Spinal cord (tissue), 9 donors: ENCODE measurements at regions not wholly inside any gene's neighbourhood (a gene's known extent, or its start where the extent isn't known, plus 50 kb on each side); places are given as distances from the start of the nearest gene placed in this dataset.

ENCODE experiments used
- DNase-seq, 6 donors: peaks; one replicate each; pipeline versions ENCODE4 v3.0.0 to v3.0.0-alpha.2; 2013 to 2015; ENCODE audit warnings: low spot score in 6 of 6, low read depth in 4 of 6
- H3K27ac ChIP-seq: one replicate; pipeline ENCODE4 v1.5.1; 2013; ENCODE audit warnings: low read depth, low read length, control low read depth
- H3K27me3 ChIP-seq: one replicate; pipeline ENCODE4 v1.6.1; 2013; ENCODE audit warnings: low read length; ENCODE audit not compliant: control insufficient read depth, insufficient read depth
- H3K36me3 ChIP-seq: one replicate; pipeline ENCODE4 v1.6.1; 2013; ENCODE audit warnings: low read length; ENCODE audit not compliant: control insufficient read depth, insufficient read depth
- H3K4me1 ChIP-seq: one replicate; pipeline ENCODE4 v1.6.1; 2013; ENCODE audit warnings: low read length; ENCODE audit not compliant: control insufficient read depth, insufficient read depth
- H3K4me3 ChIP-seq: one replicate; pipeline ENCODE4 v1.5.1; 2013; ENCODE audit warnings: low read depth, low read length, control low read depth
- H3K9me3 ChIP-seq: one replicate; pipeline ENCODE4 v1.6.1; 2013; ENCODE audit warnings: low read length; ENCODE audit not compliant: control insufficient read depth, insufficient read depth
- WGBS: methylation state at CpG from one replicate; pipeline ENCODE4 v1.1.5; 2013; ENCODE audit warnings: missing lambda C conversion rate; ENCODE audit not compliant: insufficient coverage; 5-methylcytosine and 5-hydroxymethylcytosine counted together
- donor health status: healthy.

DNA sequence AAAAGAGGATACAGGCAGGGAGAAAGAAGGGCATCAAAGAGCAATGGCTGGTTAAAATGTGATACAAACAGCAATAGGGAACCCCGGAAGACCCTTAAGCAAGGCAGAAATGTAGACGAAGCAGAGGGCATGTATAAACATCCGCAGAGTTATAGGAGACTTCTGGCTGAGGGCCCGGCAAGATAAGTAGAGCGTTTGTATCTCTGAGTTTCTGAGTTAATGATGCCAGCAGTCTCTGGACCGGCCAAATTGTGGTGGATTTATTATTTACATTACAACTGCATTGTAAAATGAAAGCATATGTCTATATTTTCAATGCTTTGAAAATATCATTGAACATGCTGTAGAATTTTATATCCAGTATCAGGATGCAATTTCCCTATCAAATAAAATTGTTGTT is 148.0 kb upstream of the KCTD1 start:
- 67% methylated on average over 2 of the region's 6 CpGs for WGBS
- peak in 1 of 6 donors; percentile 28 for DNase-seq
- H3K4me3 ChIP-seq, result no peak overlapping the region

DNA sequence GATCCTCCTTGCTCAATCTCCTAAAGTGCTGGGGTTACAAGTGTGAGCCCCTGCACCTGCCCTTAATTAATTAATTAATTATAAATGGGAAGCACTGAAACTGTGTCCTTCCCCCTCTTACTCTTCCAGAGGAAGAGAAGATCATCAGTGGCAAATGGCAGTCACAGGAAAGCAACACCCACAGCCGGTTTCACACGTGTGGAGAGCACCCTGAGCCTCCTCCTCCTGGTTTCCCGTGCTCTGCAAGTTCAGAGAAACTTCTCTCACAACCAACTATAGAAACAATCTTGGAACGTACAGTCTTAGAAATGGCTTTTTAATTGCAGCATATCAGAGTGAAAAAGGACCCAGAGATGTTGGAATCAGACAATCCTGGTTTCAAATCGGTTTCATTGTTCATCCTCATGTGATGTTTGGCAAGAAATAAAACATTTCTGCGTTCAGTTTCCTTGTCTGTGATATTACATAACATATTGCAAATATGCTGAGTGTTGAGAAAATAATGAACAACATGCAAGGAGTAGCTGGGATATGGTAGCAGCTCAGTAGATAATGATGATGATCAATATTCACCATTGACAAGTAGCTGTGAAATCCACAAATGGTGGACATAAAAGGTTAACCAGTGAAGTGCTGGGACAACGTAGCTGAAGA is 141.0 kb upstream of the KCTD1 start:
- Histone ChIP-seq H3K27ac (no peak overlapping the region), H3K9me3 (peaks cover 3% of the 10 kb centered on the region), H3K36me3 (no peaks in the 10 kb centered on the region), H3K4me3 (no peak overlapping the region), H3K4me1 (peaks cover 7% of the 10 kb centered on the region), H3K27me3 (no peaks in the 10 kb centered on the region)
- WGBS, result 80% methylated on average over 2 of the region's 7 CpGs
- DNase-seq, result no peak

More for the DNA sequence above, 148.0 kb upstream of the KCTD1 start:
- Histone ChIP-seq H3K4me1 (no peaks in the 10 kb centered on the region), H3K9me3 (peaks cover 4% of the 10 kb centered on the region), H3K27me3 (no peaks in the 10 kb centered on the region), H3K36me3 (no peaks in the 10 kb centered on the region), H3K27ac (no peak overlapping the region)

GRCh38 chr18:26686532-26686931 is 138.2 kb upstream of the KCTD1 start:
- no peak for DNase-seq
- WGBS, result 36% methylated on average over 2 of the region's 3 CpGs
- Histone ChIP-seq H3K27ac (no peak overlapping the region), H3K4me1 (peaks cover 7% of the 10 kb centered on the region), H3K9me3 (no peaks in the 10 kb centered on the region), H3K4me3 (no peak overlapping the region), H3K27me3 (no peaks in the 10 kb centered on the region), H3K36me3 (no peaks in the 10 kb centered on the region)

DNA sequence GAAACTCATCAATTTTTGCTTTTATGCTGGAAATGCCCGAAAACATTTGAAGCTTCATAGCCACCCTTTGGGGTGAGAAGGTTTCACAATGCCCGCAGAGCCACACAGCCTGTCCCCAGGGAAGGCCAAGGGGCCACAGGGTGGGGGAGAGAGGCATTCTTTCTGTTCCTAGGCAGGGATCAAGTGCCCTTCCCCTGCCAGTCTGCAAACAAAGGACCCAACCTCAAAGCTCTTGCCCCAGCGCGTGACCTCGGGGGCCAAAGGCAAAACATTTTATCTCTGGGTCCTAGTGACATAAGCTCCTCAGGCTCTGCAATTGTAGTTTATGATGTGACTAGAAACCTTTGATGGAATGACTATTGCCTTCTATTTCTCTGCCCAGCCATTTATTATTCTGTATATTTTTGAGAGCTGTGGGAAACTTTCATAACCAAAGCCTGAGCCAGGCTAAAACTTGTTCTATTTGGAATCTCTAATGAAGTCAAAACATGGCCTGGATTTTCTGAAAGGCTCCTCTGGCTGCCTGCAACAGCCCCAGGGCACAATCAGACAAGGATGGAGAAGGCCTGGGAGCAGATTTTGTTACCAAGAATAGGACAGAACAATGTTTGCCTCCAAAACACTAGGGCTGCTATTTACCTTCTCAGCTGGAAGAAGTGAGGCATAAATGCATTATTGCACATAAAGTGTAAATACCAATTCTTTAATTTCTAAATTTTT is 137.2 kb upstream of the KCTD1 start:
- H3K9me3 ChIP-seq, result no peaks in the 10 kb centered on the region
- H3K4me3 ChIP-seq, result no peak overlapping the region
- H3K4me1 ChIP-seq, result peaks cover 7% of the 10 kb centered on the region
- peaks cover 1% of the 10 kb centered on the region for H3K27me3 ChIP-seq
- H3K36me3 ChIP-seq, result no peaks in the 10 kb centered on the region
- H3K27ac ChIP-seq, result no peak overlapping the region
- WGBS, result 38% methylated on average over 2 of the region's 5 CpGs
- peak in 1 of 6 donors; percentile 23 for DNase-seq

GRCh38 chr18:26677957-26678356 is 129.6 kb upstream of the KCTD1 start:
- Histone ChIP-seq H3K36me3 (no peaks in the 10 kb centered on the region), H3K4me3 (no peak overlapping the region), H3K4me1 (no peaks in the 10 kb centered on the region), H3K9me3 (peaks cover 2% of the 10 kb centered on the region), H3K27me3 (peaks cover 2% of the 10 kb centered on the region), H3K27ac (no peak overlapping the region)
- no peak for DNase-seq
- 55% methylated on average over 1 of the region's 1 CpG for WGBS

GRCh38 chr18:26667046-26667445 is 118.7 kb upstream of the KCTD1 start:
- no peaks in the 10 kb centered on the region for H3K36me3 ChIP-seq
- H3K4me1 ChIP-seq, result no peaks in the 10 kb centered on the region
- no peak for DNase-seq
- H3K4me3 ChIP-seq, result no peak overlapping the region
- H3K27ac ChIP-seq, result no peak overlapping the region
- no peaks in the 10 kb centered on the region for H3K27me3 ChIP-seq
- WGBS, result 100% methylated on average over 1 of the region's 2 CpGs
- H3K9me3 ChIP-seq, result no peaks in the 10 kb centered on the region

- H3K4me1 ChIP-seq, result no peaks in the 10 kb centered on the region
- H3K36me3 ChIP-seq, result no peaks in the 10 kb centered on the region
- H3K27ac ChIP-seq, result no peak overlapping the region
- DNase-seq, result no peak
- H3K9me3 ChIP-seq, result no peaks in the 10 kb centered on the region
- H3K4me3 ChIP-seq, result no peak overlapping the region
- 57% methylated on average over 1 of the region's 5 CpGs for WGBS
- no peaks in the 10 kb centered on the region for H3K27me3 ChIP-seq
Measured at GRCh38 chr18:26662996-26663395, 114.6 kb upstream of the KCTD1 start.

DNA sequence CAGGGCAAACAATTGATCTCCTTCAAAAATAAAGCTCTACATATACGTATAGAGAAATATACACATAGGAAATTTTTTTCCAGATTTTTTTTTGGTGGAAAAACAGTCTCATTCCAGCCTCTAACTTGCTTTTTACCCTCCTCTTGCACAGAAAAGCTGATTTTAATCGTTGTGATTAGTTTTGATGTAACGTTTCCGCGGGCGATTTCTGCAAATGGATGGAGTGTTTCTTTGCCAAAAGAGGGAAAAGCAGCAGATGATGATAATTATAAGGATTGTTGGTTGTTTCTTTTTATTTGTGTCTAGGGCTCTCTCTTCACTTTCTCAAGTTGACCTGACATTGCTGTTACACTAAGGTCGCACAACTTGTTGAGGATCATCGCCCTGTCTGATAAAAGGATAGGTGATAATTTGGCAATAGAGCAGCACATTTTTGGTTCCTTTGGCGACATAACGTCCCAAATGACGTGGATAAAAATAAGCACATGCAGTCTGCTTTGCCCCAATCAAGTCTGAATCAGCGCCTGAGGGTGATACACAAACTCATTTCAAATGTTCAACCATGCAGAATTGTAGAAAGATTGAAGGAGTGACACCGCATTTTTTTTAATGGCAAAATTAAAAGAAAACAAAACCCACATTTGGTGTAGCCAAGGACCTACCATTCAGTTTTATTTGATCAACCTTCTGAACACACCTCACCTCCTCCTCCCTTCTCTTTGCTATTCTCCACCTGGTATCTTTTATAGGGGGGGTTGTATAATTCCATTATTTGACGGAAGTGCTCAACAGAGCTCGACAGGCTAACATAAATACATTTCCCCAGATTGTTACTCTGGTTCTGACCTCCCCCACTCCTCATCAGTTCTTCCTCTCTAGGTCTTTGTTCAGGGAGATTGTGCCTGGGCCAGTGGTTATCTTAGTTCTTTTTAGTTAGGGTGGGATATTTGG is 109.6 kb upstream of the KCTD1 start:
- no peaks in the 10 kb centered on the region for H3K27me3 ChIP-seq
- no peaks in the 10 kb centered on the region for H3K36me3 ChIP-seq
- 0% methylated on average over 2 of the region's 15 CpGs for WGBS
- H3K4me3 ChIP-seq, result peak overlapping the region; percentile 75
- peaks cover 7% of the 10 kb centered on the region for H3K4me1 ChIP-seq
- peak in 2 of 6 donors; percentile 41 to 62 for DNase-seq
- H3K27ac ChIP-seq, result peak overlapping the region; percentile 85
- no peaks in the 10 kb centered on the region for H3K9me3 ChIP-seq

DNA sequence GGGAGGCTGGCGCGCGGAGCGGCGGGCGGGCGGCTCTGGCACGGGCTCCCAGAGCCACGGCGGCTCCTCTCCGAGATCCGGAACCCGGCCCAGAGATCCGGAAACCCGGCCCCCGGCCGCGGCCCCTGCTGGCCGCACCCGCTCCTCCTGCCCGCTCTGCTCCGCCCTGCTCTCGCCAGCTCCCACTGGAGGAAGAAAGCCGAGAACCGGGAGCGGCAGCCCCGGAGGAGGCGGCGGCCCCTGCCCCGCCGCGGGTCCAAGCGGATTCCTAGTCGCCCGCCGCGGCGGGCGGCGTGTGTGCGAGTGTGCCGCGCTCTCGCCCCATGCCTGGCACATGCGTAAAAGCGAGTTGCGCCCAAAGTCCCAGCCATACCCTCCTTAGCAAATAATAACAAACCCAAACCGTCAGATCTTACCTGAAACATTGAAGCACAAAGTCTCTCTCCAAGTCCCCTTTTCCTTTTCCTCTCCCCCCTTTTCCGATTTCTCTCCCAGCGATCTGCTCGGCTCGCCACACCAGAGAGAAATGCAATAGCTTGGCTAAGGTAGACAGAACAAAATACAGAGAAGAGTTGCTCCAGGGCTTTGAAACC is 108.7 kb upstream of the KCTD1 start:
- Histone ChIP-seq H3K9me3 (no peaks in the 10 kb centered on the region), H3K27ac (peak overlapping the region; percentile 85), H3K4me1 (peaks cover 7% of the 10 kb centered on the region), H3K27me3 (no peaks in the 10 kb centered on the region), H3K4me3 (peak overlapping the region; percentile 75), H3K36me3 (no peaks in the 10 kb centered on the region)
- peak in 5 of 6 donors; percentile 58 to 94 (median 81) for DNase-seq
- under 1% methylated on average over 49 of the region's 52 CpGs for WGBS
